VCaP (cell line): ENCODE measurements at regions not wholly inside any gene's neighbourhood (a gene's known extent, or its start where the extent isn't known, plus 50 kb on each side); places are given as distances from the start of the nearest gene placed in this dataset.
"Not testable (repeated sequence)": the region's sequence is repeated elsewhere in the genome, so short reads cannot be mapped to it uniquely, and the experiment has no call there.

Experiments used
- H3K27ac ChIP-seq: fragments of 450-650 bp; 2 replicates; pipeline ENCODE4 v1.5.1; 2017
- TF ChIP-seq, protein P1 (sequence below): fragments of 450-650 bp; conservative IDR thresholded peaks from 2 replicates; pipeline ENCODE4 v1.5.1; 2017; ENCODE audit warnings: mild to moderate bottlenecking, moderate library complexity

DNA sequence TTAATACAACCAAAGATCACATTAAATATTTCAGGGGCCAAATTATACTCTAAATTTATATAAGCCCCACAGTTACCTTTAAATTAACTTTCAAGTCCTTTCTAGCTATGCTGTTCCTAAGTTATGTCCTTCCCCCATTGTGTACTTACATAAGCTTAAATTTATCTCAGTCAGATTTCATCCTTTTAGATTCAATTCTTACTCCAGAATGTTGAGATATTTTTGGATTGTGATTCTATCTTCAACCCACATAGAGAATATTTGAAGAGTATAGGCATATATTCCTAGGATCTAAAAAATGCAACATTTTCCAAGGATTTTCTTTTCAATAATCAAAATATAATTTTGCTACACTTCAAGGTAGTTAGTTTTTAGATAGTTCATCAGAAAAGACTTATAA lies 242.8 kb downstream of the KCNE4 start:
- TF ChIP-seq, protein P1, sequence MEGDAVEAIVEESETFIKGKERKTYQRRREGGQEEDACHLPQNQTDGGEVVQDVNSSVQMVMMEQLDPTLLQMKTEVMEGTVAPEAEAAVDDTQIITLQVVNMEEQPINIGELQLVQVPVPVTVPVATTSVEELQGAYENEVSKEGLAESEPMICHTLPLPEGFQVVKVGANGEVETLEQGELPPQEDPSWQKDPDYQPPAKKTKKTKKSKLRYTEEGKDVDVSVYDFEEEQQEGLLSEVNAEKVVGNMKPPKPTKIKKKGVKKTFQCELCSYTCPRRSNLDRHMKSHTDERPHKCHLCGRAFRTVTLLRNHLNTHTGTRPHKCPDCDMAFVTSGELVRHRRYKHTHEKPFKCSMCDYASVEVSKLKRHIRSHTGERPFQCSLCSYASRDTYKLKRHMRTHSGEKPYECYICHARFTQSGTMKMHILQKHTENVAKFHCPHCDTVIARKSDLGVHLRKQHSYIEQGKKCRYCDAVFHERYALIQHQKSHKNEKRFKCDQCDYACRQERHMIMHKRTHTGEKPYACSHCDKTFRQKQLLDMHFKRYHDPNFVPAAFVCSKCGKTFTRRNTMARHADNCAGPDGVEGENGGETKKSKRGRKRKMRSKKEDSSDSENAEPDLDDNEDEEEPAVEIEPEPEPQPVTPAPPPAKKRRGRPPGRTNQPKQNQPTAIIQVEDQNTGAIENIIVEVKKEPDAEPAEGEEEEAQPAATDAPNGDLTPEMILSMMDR = no peak
- no peak overlapping the region for H3K27ac ChIP-seq

DNA sequence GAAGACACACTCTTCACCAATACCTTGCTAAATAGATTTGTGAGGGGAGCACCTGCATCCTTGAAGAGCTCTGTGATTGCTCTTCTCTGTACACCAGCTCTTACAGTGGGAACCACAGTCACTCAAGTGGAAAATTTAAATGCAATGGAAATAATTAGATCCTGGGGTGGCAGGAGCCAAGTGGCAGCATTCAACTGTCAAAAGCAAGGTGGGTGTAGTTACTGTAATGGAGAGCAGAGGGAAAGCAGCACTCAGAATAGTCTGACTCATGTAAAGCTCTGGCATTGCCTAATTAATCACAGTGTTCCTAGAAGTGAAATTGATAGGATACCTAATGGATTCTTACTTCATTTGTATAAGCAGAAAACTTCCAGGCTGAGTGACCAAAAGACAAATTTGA lies 245.8 kb downstream of the KCNE4 start:
- H3K27ac ChIP-seq = no peak overlapping the region
- TF ChIP-seq, protein P1 = no peak

DNA sequence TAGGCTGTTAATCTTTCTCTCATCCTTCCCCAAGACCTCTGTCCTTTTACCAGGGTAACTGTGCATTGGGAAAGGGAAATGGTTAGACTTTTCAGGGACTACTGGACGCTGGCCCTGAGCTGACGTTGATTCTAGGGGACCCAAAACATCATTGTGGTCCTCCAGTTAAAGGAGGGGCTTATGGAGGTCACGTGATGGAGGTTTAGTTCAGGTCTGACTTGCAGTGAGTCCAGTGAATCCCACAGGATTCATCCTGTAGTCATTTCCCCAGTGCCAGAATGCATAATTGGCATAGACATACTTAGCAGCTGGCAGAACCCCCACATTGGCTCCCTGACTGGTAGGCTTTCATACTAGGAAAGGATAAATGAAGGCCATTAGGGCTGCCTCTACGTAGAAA lies 246.3 kb downstream of the KCNE4 start:
- not testable (repeated sequence) for H3K27ac ChIP-seq

DNA sequence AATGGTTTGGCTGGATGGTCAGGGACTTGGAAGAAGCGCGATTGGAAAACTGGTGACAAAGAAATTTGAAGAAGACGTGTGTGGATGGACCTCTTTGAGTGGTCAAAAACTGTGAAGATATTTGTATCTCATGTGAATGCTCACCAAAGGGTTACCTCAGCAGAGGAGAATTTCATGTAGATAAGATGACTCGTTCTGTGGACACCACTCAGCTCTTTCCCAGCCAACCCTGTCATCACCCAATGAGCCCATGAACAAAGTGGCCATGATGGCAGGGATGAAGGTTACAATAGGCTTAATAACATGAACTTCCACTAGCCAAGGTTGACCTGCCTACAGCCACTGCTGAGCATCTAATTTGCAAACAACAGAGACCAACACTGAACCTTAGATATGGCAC lies 248.3 kb downstream of the KCNE4 start:
- H3K27ac ChIP-seq = no peak overlapping the region
- TF ChIP-seq, protein P1 = no peak

DNA sequence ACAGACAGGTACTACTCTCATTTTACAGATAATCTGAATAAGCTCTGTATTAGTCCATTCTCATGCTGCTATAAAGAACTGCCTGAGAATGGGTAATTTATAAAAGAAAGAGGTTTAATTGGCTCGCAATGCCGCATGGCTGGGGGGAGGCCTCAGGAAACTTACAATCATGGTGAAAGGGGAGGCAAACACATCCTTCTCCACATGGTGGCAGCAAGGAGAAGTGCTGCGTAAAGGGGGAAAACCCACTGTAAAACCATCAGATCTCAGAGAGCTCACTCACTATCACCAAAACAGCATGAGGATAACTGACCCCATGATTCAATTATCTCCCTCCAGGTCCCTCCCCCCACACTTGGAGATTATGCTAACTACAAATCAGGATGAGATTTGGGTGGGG lies 254.4 kb downstream of the KCNE4 start:
- TF ChIP-seq, protein P1 = peak; percentile 65

DNA sequence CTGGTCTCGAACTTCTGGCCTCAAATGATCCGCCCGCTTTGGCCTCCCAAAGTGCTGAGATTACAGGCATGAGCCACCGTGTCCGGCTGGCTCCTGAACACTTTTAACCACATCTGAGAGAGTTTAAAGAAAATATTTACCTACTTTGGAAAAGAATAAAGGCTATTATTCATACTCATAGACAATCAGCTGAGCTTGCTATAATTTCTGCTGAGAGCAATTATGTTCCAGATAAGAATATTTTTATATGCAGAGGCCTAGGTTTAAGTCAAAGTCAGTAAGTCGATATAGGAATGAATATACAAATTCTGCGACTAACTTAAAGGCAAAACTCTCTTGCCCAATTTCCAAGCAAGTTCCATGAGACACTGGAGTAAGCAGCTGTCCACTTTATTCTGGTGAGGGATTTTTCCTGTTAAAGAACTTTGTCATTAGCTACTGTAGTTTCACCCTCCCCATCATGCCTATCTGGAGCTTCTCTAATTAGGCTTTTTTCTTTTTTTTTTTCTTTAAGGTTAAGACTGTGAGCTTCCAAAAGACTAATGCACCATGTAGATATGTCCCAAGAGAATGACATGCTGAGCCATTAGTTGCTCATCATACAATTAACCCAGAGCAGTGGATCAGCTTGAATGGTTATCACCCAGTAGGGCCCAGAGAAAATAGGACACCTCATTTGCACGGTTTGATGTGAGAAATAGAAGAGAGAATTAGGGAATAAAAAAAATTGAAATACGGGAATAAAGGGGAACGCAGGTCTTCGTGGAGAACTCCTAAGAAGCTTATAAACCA lies 260.1 kb downstream of the KCNE4 start:
- TF ChIP-seq, protein P1 = no peak
- H3K27ac ChIP-seq = no peak overlapping the region

More for the DNA sequence above, 254.4 kb downstream of the KCNE4 start:
- H3K27ac ChIP-seq = no peak overlapping the region

DNA sequence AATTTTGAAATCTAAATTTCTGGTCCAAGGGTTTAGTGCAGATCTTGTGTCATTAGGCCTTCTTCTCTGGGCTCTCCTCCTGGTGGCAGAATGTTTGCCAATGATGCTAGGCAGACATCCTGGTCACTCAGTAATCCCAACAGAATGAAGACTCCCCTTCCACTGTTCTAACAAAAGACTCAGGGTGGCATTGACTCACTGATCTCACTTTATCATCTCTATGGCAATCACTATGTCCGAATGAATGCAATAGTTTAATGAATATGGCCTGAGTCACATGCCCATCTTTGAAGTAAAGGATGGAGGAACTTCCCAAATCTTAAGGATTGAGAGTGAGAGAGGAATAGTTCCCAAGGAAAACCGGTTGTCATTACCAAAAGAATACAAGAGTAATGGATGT lies 261.1 kb downstream of the KCNE4 start:
- TF ChIP-seq, protein P1 = no peak
- H3K27ac ChIP-seq = no peak overlapping the region

DNA sequence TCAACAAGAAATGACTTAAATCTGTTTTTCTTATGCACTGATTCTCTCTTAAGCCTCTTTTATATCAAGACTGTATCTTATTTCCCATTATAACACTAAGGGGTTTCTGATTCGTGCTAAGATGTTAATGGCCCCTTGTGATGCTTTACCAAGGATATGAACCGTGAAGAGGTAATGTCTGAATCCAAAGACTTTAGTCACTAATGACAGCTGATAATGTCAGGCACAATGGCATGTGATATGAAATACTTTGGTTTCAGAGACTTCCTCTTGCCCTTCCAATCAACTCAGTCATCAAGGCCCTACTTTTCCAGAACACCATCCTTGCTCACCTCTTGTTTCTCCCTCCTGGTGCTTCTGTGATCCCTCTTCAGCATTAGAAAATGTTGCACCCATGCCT lies 262.8 kb downstream of the KCNE4 start:
- TF ChIP-seq, protein P1 = no peak
- H3K27ac ChIP-seq = no peak overlapping the region
